Hepatocyte (in vitro differentiated cells): ENCODE measurements at regions not wholly inside any gene's neighbourhood (a gene's known extent, or its start where the extent isn't known, plus 50 kb on each side); places are given as distances from the start of the nearest gene placed in this dataset.

Experiments
- CTCF ChIP-seq: fragments of 200-600 bp; sonication (generic); IDR thresholded peaks from 2 replicates; pipeline ENCODE4 v1.5.1; 2016; ENCODE audit warnings: antibody characterized with exemption, mild to moderate bottlenecking; ENCODE audit not compliant: poor library complexity
- EZH2 ChIP-seq: fragments of 200-600 bp; sonication (generic); IDR thresholded peaks from 2 replicates; pipeline ENCODE4 v1.6.1; 2016; ENCODE audit warnings: antibody characterized with exemption, mild to moderate bottlenecking, borderline replicate concordance
- EZH2phosphoT487 ChIP-seq: fragments of 200-600 bp; sonication (generic); IDR thresholded peaks from one replicate; pipeline ENCODE4 v1.6.1; 2018; ENCODE audit warnings: antibody characterized with exemption, mild to moderate bottlenecking, low read depth, moderate library complexity; ENCODE audit not compliant: unreplicated experiment, severe bottlenecking

DNA sequence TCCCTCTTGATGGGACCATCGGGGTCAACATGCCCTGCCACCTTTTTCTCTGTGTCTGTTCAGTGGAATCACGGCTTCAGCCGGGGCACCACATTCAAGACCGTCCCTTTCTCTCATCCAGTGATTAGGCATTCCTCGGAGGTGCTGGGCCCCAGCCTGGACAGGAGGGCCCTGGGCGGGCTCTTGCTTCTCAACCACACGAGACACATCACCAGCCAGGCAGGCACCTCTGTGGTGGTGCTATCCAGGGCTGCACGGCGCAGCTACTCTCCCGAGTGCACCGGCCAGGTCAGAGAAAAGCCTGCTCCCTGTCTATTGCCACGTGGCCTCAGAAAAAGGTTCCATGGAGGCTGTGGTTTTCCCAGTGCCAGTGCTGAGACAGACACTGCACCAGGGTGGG is 255.2 kb upstream of the IRX1 start:
- TF ChIP-seq CTCF: no peak
- TF ChIP-seq EZH2: no peak
- no peak for TF ChIP-seq EZH2phosphoT487
